ENCODE measurements at regions not wholly inside any gene's neighbourhood (a gene's known extent, or its start where the extent isn't known, plus 50 kb on each side); places are given as distances from the start of the nearest gene placed in this dataset.

- Histone ChIP-seq H3K9me3 (no peaks in the 10 kb centered on the region), H3K27me3 (no peaks in the 10 kb centered on the region), H3K4me1 (no peaks in the 10 kb centered on the region), H3K4me3 (no peak overlapping the region), H3K36me3 (no peaks in the 10 kb centered on the region), H3K27ac (no peak overlapping the region)
- no peak for TF ChIP-seq POLR2A (IDR thresholded peaks at IDR 0.05)
- TF ChIP-seq CTCF (IDR thresholded peaks at IDR 0.05) = no peak
- intact Hi-C loops (cut with DNase I; ENCODE audit: low total_unique reads) = no loop called here
- no peak for DNase-seq
Measured at GRCh38 chr16:66041907-66042306, 324.6 kb upstream of the CDH5 start.

- Histone ChIP-seq H3K4me3 (no peak overlapping the region), H3K4me1 (no peaks in the 10 kb centered on the region), H3K9me3 (no peaks in the 10 kb centered on the region), H3K36me3 (no peaks in the 10 kb centered on the region), H3K27ac (no peak overlapping the region), H3K27me3 (no peaks in the 10 kb centered on the region)
- intact Hi-C loops (cut with DNase I; ENCODE audit: low total_unique reads) = no loop called here
- no peak for DNase-seq
- TF ChIP-seq CTCF (IDR thresholded peaks at IDR 0.05) = no peak
- TF ChIP-seq POLR2A (IDR thresholded peaks at IDR 0.05) = no peak
Measured at GRCh38 chr16:66039793-66040192, 326.7 kb upstream of the CDH5 start.

GRCh38 chr16:66036793-66037715 is 329.4 kb upstream of the CDH5 start:
- no peaks in the 10 kb centered on the region for H3K9me3 ChIP-seq
- no peaks in the 10 kb centered on the region for H3K36me3 ChIP-seq
- TF ChIP-seq CTCF (IDR thresholded peaks at IDR 0.05) (no peak), POLR2A (IDR thresholded peaks at IDR 0.05) (no peak)
- H3K27ac ChIP-seq = no peak overlapping the region
- intact Hi-C loops (cut with DNase I; ENCODE audit: low total_unique reads) = no loop called here
- no peaks in the 10 kb centered on the region for H3K27me3 ChIP-seq
- H3K4me1 ChIP-seq = no peaks in the 10 kb centered on the region
- no peak overlapping the region for H3K4me3 ChIP-seq
- DNase-seq = no peak

GRCh38 chr16:66036184-66036583 is 330.3 kb upstream of the CDH5 start:
- Histone ChIP-seq H3K4me3 (no peak overlapping the region), H3K9me3 (no peaks in the 10 kb centered on the region), H3K4me1 (no peaks in the 10 kb centered on the region), H3K36me3 (no peaks in the 10 kb centered on the region), H3K27me3 (no peaks in the 10 kb centered on the region), H3K27ac (no peak overlapping the region)
- intact Hi-C loops (cut with DNase I; ENCODE audit: low total_unique reads) = no loop called here
- TF ChIP-seq CTCF (IDR thresholded peaks at IDR 0.05) (no peak), POLR2A (IDR thresholded peaks at IDR 0.05) (no peak)
- no peak for DNase-seq

GRCh38 chr16:66035096-66035495 is 331.4 kb upstream of the CDH5 start:
- Histone ChIP-seq H3K4me3 (no peak overlapping the region), H3K27ac (no peak overlapping the region), H3K4me1 (no peaks in the 10 kb centered on the region), H3K27me3 (no peaks in the 10 kb centered on the region), H3K9me3 (no peaks in the 10 kb centered on the region), H3K36me3 (no peaks in the 10 kb centered on the region)
- intact Hi-C loops (cut with DNase I; ENCODE audit: low total_unique reads) = no loop called here
- no peak for TF ChIP-seq POLR2A (IDR thresholded peaks at IDR 0.05)
- TF ChIP-seq CTCF (IDR thresholded peaks at IDR 0.05) = no peak
- DNase-seq = no peak

Data from uterus (tissue), 3 donors.